Bronchial epithelial cell (primary cell): ENCODE measurements at regions not wholly inside any gene's neighbourhood (a gene's known extent, or its start where the extent isn't known, plus 50 kb on each side); places are given as distances from the start of the nearest gene placed in this dataset.

ENCODE experiments used
- DNase-seq: peaks from one replicate; pipeline ENCODE4 v3.0.0-alpha.2; 2010; ENCODE audit warnings: low read depth
- FAIRE-seq: peaks from 2 replicates; lab custom pipeline; 2011; peaks lifted over from hg19 to GRCh38; lab: Jason Lieb, UNC
- H3K27me3 ChIP-seq: 2 replicates; pipeline ENCODE4 v1.5.1; 2011; ENCODE audit warnings: low read length; ENCODE audit not compliant: control insufficient read depth, insufficient read depth
- H3K36me3 ChIP-seq: 2 replicates; pipeline ENCODE4 v1.5.1; 2011; ENCODE audit warnings: low read length; ENCODE audit not compliant: control insufficient read depth, insufficient read depth
- H3K4me3 ChIP-seq: 2 replicates; pipeline ENCODE4 v1.5.1; 2011; ENCODE audit warnings: mild to moderate bottlenecking, low read depth, low read length, control low read depth
- CTCF ChIP-seq: IDR thresholded peaks from 2 replicates; pipeline ENCODE4 v1.5.1; 2011; ENCODE audit warnings: mild to moderate bottlenecking, moderate library complexity, low read length, control low read depth, inconsistent platforms; ENCODE audit not compliant: insufficient read depth, severe bottlenecking

- Histone ChIP-seq H3K4me3 (no peak overlapping the region), H3K27me3 (no peaks in the 10 kb centered on the region), H3K36me3 (no peaks in the 10 kb centered on the region)
- FAIRE-seq (no peak), DNase-seq (no peak)
- no peak for TF ChIP-seq CTCF
These were observed 208.5 kb upstream of the KCNN2 start for GRCh38 chr5:114153392-114153791.

- no peak for TF ChIP-seq CTCF
- no peaks in the 10 kb centered on the region for H3K27me3 ChIP-seq
- FAIRE-seq (no peak), DNase-seq (no peak)
- no peak overlapping the region for H3K4me3 ChIP-seq
- H3K36me3 ChIP-seq = no peaks in the 10 kb centered on the region
These were observed 208.0 kb upstream of the KCNN2 start for GRCh38 chr5:114153833-114154232.

- H3K4me3 ChIP-seq = no peak overlapping the region
- H3K36me3 ChIP-seq = no peaks in the 10 kb centered on the region
- no peak for TF ChIP-seq CTCF
- DNase-seq (no peak), FAIRE-seq (no peak)
- no peaks in the 10 kb centered on the region for H3K27me3 ChIP-seq
These were observed 195.8 kb upstream of the KCNN2 start for GRCh38 chr5:114166081-114166480.

GRCh38 chr5:114174131-114174530 lies 187.7 kb upstream of the KCNN2 start:
- no peak for DNase-seq

GRCh38 chr5:114174837-114175236 lies 187.0 kb upstream of the KCNN2 start:
- Histone ChIP-seq H3K4me3 (no peak overlapping the region), H3K27me3 (no peaks in the 10 kb centered on the region), H3K36me3 (no peaks in the 10 kb centered on the region)
- DNase-seq = no peak
- FAIRE-seq = no peak
- no peak for TF ChIP-seq CTCF

More at GRCh38 chr5:114174131-114174530, 187.7 kb upstream of the KCNN2 start:
- Histone ChIP-seq H3K27me3 (no peaks in the 10 kb centered on the region), H3K36me3 (no peaks in the 10 kb centered on the region), H3K4me3 (no peak overlapping the region)
- FAIRE-seq = no peak
- TF ChIP-seq CTCF = no peak

GRCh38 chr5:114176356-114176755 lies 185.5 kb upstream of the KCNN2 start:
- Histone ChIP-seq H3K4me3 (no peak overlapping the region), H3K36me3 (no peaks in the 10 kb centered on the region), H3K27me3 (no peaks in the 10 kb centered on the region)
- FAIRE-seq = no peak
- peak; percentile 58 for DNase-seq
- TF ChIP-seq CTCF = no peak
